ENCODE measurements at regions not wholly inside any gene's neighbourhood (a gene's known extent, or its start where the extent isn't known, plus 50 kb on each side); places are given as distances from the start of the nearest gene placed in this dataset.

DNA sequence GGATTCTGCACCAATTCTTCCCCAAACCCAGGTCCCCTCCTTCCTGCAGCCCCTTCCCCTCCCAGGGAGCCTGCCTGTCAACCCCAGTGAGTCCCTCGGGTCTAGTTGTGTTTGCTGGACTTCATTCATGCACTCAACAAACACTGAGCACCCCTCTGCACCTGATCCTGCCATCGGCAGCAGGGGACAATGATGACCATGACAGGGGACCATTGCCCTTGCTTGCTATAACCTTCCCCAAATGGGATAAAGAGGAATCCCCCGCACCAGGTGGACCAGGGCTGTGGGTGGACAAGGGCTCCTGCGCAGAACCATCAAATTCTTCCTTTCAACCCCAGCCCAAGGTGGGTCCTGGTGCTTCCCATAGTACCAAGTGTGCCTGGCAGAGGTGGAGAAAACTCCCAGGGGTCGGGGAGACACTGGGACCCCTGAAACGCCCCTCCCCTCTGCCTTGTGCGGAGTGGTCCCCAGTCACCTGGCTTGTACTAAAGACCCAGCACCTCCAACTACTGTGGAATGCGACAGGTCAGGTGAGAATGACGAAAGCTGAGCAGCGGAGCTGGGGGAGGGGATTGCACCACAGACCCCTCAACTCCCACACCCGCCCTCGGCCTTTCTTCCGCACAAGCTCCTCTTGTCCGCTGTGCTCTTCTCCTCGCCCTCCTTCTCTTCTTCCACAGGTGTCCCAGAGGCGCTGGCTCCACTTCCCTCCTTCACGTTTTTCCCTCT is 119.9 kb upstream of the ZNF217 start:
- DNase-seq, result no peak

DNA sequence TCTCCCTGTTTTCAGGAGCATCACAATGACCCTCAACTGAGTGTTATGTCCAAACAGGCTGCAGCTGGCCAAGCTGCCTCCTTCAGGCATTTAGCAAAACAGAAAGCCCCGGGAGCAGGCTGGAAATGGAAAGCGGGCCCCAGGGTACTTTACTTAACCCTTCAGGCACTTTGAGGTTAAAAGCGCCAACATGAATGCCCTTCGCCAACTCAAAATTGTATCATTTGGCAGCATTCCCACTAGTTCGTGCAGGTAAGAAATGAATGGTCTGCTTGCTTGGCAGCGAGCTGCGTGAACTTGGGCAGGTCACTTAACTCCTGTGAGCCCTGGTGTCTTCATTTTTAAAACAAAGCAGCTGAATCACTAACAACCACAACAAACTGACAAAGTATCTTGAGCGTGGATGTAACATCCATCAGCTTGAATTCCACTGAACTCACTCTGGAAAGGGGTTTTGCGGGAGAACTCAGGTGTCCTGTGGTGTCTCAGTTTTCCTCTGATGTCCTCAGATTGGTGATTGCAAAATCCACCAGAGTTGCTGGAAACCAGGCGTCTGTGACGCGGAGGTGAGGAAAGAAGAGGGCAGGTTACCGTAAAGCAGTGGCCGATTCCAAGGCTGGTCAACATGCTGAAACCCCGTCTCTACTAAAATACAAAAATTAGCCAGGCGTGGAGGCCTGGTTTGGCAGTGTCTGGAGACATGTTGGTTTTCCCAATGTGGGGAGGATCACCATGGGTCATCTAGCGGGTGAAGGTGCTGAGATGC is 118.8 kb upstream of the ZNF217 start:
- no peak for DNase-seq

GRCh38 chr20:53711333-53712211 is 117.9 kb upstream of the ZNF217 start:
- DNase-seq, result no peak

- DNase-seq, result no peak
These were observed 114.7 kb upstream of the ZNF217 start for GRCh38 chr20:53708129-53708968.

GRCh38 chr20:53707371-53708055 is 113.9 kb upstream of the ZNF217 start:
- no peak for DNase-seq

DNA sequence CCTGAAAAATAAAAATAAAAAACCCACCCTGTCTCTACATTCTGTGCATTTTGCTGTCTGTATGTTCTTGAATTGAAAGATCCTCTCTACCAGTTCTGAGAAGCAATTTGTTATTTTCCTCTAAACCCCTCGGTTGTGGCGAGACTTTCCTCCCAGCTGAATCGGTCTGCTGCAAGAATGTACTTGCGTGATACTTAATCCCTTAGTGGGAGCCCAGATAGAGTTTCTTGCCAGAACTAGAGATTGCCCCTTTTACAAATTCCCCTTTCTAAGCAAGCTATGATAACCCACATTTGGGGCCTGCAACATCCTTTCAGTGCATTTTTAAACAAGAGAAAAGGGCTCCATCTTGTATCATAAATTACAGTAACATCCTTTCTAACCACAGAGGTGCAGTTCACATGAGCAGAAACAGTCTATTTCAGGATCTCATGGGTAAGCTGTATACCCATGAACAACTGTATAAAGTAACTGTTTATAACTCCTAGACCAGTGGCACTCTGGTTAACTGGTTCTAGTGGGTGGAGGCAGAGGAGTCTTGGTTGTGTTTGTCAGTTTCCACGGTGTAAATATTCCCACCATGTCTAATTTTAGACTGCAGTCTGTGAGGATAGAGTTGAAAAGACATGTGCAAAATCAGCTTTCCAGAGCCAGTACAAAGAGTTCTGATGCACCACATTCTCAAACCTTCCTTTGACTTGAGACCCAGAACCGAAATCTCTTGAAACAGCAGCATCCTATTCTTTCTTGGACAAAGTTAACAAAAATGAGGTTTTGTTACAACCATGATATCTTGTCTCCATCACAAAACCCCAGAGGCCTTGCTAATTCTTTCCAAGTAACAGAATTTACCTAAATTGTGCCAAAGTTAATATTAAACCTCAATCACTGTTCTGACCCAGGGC is 113.1 kb upstream of the ZNF217 start:
- no peak for DNase-seq

GRCh38 chr20:53706008-53706465 is 112.4 kb upstream of the ZNF217 start:
- DNase-seq, result no peak

- no peak for DNase-seq
These were observed 109.0 kb upstream of the ZNF217 start for GRCh38 chr20:53702617-53703016.

- no peak for DNase-seq
These were observed 106.3 kb upstream of the ZNF217 start for GRCh38 chr20:53699906-53700305.

GRCh38 chr20:53699085-53699674 is 105.5 kb upstream of the ZNF217 start:
- DNase-seq, result no peak

DNA sequence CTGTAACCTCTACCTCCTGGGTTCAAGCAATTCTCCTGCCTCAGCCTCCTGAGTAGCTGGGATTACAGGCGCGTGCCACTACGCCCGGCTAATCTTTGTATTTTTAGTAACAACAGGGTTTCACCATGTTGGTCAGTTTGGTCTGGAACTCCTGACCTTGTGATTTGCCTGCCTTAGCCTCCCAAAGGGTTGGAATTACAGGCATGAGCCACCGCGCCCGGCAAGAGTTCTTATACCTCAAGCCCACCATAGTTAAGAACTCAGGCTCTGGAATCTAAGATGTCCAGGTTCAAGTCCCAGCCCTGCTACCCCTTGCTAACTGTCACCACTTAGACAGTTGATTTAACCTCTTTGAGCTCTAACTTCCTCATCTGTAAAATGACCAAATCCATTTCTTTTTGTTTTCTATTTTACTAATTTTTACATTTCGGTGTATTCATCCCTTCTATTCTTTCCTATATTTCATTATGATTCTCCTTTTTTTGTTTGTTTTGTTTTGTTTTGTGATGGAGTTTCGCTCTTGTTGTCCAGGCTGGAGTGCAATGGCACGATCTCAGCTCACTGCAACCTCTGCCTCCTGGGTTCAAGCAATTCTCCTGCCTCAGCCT is 104.8 kb upstream of the ZNF217 start:
- DNase-seq, result no peak

DNA sequence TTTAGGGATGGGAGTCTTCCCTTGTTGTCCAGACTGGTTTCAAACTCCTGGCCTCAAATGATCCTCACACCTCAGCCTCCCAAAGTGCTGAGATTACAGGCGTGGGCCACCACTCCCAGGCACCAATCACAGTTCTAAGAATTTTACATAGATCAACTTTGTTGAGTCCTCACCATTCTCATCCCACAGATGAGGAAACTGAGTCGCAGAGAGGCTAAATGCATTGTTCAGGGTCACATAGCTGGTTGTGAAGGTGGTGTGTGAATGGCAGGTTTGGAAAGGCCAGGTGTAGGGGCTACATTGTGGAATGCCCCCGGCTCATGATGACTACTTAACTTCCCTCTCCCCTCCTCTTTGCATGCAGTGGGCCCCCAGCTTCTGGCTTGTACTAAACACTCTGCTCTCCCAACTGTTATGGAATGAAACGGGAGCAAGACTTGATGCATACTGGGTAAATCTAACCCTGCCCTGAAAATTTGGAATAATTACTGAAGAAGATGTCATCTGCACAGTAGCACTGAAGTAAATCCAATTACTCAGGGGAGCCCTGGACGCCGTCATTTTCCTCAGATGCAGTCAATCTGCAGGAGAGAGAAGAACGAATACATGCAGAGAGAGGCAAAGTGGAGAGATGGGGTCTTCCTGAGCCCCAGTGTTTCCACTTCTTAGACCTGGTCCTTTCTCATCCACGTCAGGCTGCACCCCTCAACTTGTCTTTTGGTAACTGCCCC is 102.3 kb upstream of the ZNF217 start:
- DNase-seq, result no peak

- DNase-seq, result no peak
These were observed 99.7 kb upstream of the ZNF217 start for GRCh38 chr20:53693262-53693871.

DNA sequence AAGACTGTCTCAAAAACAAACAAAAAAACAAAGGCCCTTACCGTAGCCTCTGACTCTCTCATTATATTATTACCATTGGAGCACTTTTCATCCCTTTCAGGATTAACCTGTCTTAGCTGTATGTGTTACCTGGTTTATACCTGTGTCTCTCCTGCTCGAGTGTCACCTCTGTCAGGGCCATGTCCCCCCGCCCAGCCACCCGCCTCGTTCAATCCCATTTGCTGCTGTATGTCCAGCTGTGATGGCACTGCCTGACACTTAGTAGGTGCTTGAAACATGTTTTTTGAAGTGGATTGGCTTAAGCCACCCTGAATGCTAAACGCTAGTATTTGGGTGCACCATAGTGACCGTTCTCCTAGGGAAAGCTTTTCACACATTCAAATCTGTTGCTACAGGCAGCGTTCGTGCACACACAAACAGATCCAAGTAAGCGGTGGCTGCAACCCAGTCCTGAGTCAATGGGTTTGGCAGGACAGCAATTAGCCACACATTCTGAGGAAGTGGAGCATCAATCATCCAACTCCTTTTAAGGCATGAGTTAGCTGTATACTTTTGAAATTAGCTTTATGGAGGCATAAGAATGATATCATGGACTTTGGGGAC is 98.9 kb upstream of the ZNF217 start:
- DNase-seq, result no peak

GRCh38 chr20:53691811-53692192 is 98.2 kb upstream of the ZNF217 start:
- DNase-seq, result no peak

GRCh38 chr20:53691060-53691810 is 97.6 kb upstream of the ZNF217 start:
- DNase-seq, result no peak

DNA sequence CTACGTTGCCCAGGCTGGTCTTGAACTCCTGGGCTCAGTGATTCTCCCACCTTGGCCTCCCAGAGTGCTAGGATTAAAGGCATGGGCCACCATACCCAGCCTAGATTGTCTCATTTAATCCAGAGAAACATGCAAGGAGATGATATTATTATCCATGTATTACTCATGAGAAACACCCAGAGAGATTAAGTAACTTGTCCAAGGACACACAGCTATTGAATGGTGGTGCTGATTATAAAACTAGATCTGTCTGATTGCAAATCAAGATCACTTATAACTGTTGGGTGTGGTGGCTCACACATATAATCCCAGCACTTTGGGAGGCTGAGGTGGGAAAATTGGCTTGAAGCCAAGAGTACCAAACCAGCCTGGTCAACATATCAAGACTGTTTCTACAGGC is 94.4 kb upstream of the ZNF217 start:
- DNase-seq, result no peak
